Upper lobe of left lung (tissue), 6 donors: ENCODE measurements at regions not wholly inside any gene's neighbourhood (a gene's known extent, or its start where the extent isn't known, plus 50 kb on each side); places are given as distances from the start of the nearest gene placed in this dataset.

Source experiments
- ATAC-seq, 2 donors: fragments of 200-7000 bp; cut with Tn5 transposase; one replicate each; pipeline ENCODE4 v1.9.1; 2022; ENCODE audit warnings: mild to moderate bottlenecking in 2 of 2, moderate library complexity in 2 of 2; ENCODE audit not compliant: low FRiP score in 2 of 2
- DNase-seq, 2 donors: peaks; one replicate each; pipeline ENCODE4 v3.0.0-alpha.2; 2019 to 2020
- H3K27ac ChIP-seq, 4 donors: fragments of 200-600 bp; sonication (generic); one replicate each; pipeline ENCODE4 v1.5.1; 2016 to 2019
- H3K27me3 ChIP-seq, 4 donors: fragments of 200-600 bp; sonication (generic); one replicate each; pipeline ENCODE4 v1.5.1; 2017 to 2019
- H3K36me3 ChIP-seq, 4 donors: fragments of 200-600 bp; sonication (generic); one replicate each; pipeline ENCODE4 v1.5.1; 2016 to 2019
- H3K4me1 ChIP-seq, 4 donors: fragments of 200-600 bp; sonication (generic); one replicate each; pipeline ENCODE4 v1.5.1; 2018 to 2019
- H3K4me3 ChIP-seq, 4 donors: fragments of 200-600 bp; sonication (generic); one replicate each; pipeline ENCODE4 v1.5.1; 2017 to 2019; ENCODE audit warnings: mild to moderate bottlenecking in 2 of 4, moderate library complexity in 1 of 4
- H3K9me3 ChIP-seq, 4 donors: fragments of 200-600 bp; sonication (generic); one replicate each; pipeline ENCODE4 v1.5.1; 2018 to 2019
- CTCF ChIP-seq, 6 experiments: fragments of 450-650 bp in 4 of 6; fragments of 200-600 bp in 2 of 6; sonication (generic) in 2 of 6; IDR thresholded peaks; one replicate each; pipeline ENCODE4 v1.5.1; 2016 to 2019; ENCODE audit warnings: antibody characterized with exemption in 6 of 6
- EP300 ChIP-seq, 4 donors: sonication (generic); formaldehyde crosslinking; IDR thresholded peaks; one replicate each; pipeline ENCODE4 v1.5.1; 2017; ENCODE audit warnings: antibody characterized with exemption in 4 of 4, control low read depth in 2 of 4
- POLR2A ChIP-seq, 4 donors: fragments of 450-650 bp; IDR thresholded peaks; one replicate each; pipeline ENCODE4 v1.5.1; 2016 to 2017; ENCODE audit warnings: antibody characterized with exemption in 4 of 4, mild to moderate bottlenecking in 2 of 4
- POLR2AphosphoS5 ChIP-seq, 2 donors: sonication (generic); formaldehyde crosslinking; IDR thresholded peaks; one replicate each; pipeline ENCODE4 v1.5.1; 2017; ENCODE audit warnings: antibody characterized with exemption in 2 of 2
- WGBS, 2 donors: methylation state at CpG; one replicate each; pipeline ENCODE4 v1.1.5; 2017 to 2018; 5-methylcytosine and 5-hydroxymethylcytosine counted together
- donor health status: DM: no; HTN: no; CAD: no; lungs with moderate emphysema.
- donor health status: DM: no; HTN: yes; CAD: no; lungs with severe emphysema.

GRCh38 chr6:104608101-104608500 lies 251.6 kb downstream of the HACE1 start:
- 72 to 85% methylated on average over 5 of the region's 5 CpGs for WGBS, 2 donors
- TF ChIP-seq POLR2AphosphoS5 (IDR thresholded peaks at IDR 0.05) = no peak
- TF ChIP-seq EP300 (IDR thresholded peaks at IDR 0.05) = no peak
- TF ChIP-seq CTCF (IDR thresholded peaks at IDR 0.05) = no peak
- no peak for TF ChIP-seq POLR2A (IDR thresholded peaks at IDR 0.05)
- Histone ChIP-seq H3K27me3 (no peaks in the 10 kb centered on the region), H3K36me3 (no peaks in the 10 kb centered on the region), H3K27ac (no peak overlapping the region), H3K4me1 (peaks cover 0 to 2% (median 0%) of the 10 kb centered on the region in 4 donors), H3K9me3 (no peaks in the 10 kb centered on the region), H3K4me3 (no peak overlapping the region)
- DNase-seq (no peak), ATAC-seq (no peak)

DNA sequence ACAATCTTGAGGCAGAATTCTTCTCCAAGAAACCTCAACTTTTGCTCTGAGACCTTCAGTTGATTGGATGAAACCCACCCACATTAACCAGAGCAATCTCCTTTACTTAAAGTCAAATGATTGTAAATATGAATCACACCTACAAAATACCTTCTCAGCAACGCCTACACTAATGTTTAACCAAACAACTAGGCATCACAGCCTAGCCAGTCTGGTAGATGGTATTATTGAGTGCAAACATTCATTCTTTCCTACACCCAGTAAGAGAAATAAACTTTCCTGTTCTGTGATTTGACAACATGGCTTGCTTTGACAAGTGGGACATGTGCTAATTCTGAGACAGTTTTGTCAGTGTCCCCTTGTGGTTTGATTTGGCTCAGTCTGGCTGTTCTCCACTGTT lies 252.2 kb downstream of the HACE1 start:
- TF ChIP-seq EP300 (IDR thresholded peaks at IDR 0.05) (no peak), POLR2AphosphoS5 (IDR thresholded peaks at IDR 0.05) (no peak)
- DNase-seq (no peak), ATAC-seq (no peak)
- peaks cover 0 to 4% (median 0%) of the 10 kb centered on the region in 4 donors for H3K4me1 ChIP-seq
- H3K36me3 ChIP-seq = no peaks in the 10 kb centered on the region
- 79 to 94% methylated on average over 1 of the region's 1 CpG for WGBS, 2 donors
- no peak overlapping the region for H3K4me3 ChIP-seq
- no peak overlapping the region for H3K27ac ChIP-seq
- H3K9me3 ChIP-seq = no peaks in the 10 kb centered on the region
- H3K27me3 ChIP-seq = no peaks in the 10 kb centered on the region

GRCh38 chr6:104606361-104606760 lies 253.4 kb downstream of the HACE1 start:
- no peak for ATAC-seq
- no peak overlapping the region for H3K27ac ChIP-seq
- H3K36me3 ChIP-seq = no peaks in the 10 kb centered on the region
- no peak overlapping the region for H3K4me3 ChIP-seq
- WGBS, 2 donors = 79 to 90% methylated on average over 1 of the region's 1 CpG
- no peaks in the 10 kb centered on the region for H3K27me3 ChIP-seq
- H3K9me3 ChIP-seq = no peaks in the 10 kb centered on the region
- TF ChIP-seq CTCF (IDR thresholded peaks at IDR 0.05) = no peak
- no peak for TF ChIP-seq POLR2AphosphoS5 (IDR thresholded peaks at IDR 0.05)
- TF ChIP-seq EP300 (IDR thresholded peaks at IDR 0.05) = no peak
- TF ChIP-seq POLR2A (IDR thresholded peaks at IDR 0.05) = no peak
- DNase-seq = no peak
- H3K4me1 ChIP-seq = peaks cover 0 to 10% (median 0%) of the 10 kb centered on the region in 4 donors

- Histone ChIP-seq H3K27me3 (no peaks in the 10 kb centered on the region), H3K36me3 (no peaks in the 10 kb centered on the region), H3K27ac (no peak overlapping the region), H3K4me1 (peaks cover 0 to 10% (median 4%) of the 10 kb centered on the region in 4 donors), H3K9me3 (no peaks in the 10 kb centered on the region), H3K4me3 (no peak overlapping the region)
- TF ChIP-seq EP300 (IDR thresholded peaks at IDR 0.05) = no peak
- TF ChIP-seq POLR2AphosphoS5 (IDR thresholded peaks at IDR 0.05) = no peak
- no peak for TF ChIP-seq POLR2A (IDR thresholded peaks at IDR 0.05)
- TF ChIP-seq CTCF (IDR thresholded peaks at IDR 0.05) = no peak
- 75 to 78% methylated on average over 2 of the region's 2 CpGs for WGBS, 2 donors
- ATAC-seq = no peak
- DNase-seq = no peak
These were observed 255.0 kb downstream of the HACE1 start for GRCh38 chr6:104604685-104605084.

DNA sequence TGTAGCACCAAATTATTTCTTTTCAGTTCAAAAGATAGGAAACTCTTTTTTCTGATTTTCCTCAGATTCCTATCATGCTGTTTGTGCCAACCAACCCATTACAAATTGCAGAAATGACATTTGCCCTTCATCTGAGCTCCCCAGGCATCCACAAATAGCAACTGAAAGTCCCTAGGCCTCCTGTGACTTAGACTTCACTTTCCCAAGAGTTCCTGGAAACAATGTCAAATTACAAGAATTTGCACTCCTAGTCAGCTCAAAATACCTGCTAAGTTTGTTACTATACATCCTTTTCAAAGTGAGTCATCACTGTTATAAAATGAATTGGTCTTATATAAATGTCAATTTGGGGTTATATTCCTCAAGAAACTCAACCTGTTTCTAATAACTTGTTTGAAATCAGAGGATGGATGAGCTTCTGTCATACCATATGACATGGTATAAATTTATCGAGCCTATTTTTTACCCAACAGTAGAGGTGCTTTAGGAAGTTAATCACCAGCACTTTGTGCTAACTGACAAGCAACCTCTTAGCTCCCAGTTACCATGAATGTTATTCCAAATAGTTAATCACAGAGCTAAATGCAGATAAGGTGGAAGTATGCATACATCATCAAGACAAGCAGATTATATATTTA lies 256.5 kb downstream of the HACE1 start:
- ATAC-seq = no peak
- 84 to 86% methylated on average over 1 of the region's 1 CpG for WGBS, 2 donors

More for the DNA sequence above, 256.5 kb downstream of the HACE1 start:
- H3K4me1 ChIP-seq = peaks cover 0 to 10% (median 4%) of the 10 kb centered on the region in 4 donors
- no peak overlapping the region for H3K27ac ChIP-seq
- H3K27me3 ChIP-seq = no peaks in the 10 kb centered on the region
- H3K36me3 ChIP-seq = no peaks in the 10 kb centered on the region
- no peak for DNase-seq
- no peaks in the 10 kb centered on the region for H3K9me3 ChIP-seq
- H3K4me3 ChIP-seq = no peak overlapping the region
- TF ChIP-seq POLR2A (IDR thresholded peaks at IDR 0.05) (no peak), EP300 (IDR thresholded peaks at IDR 0.05) (no peak), CTCF (IDR thresholded peaks at IDR 0.05) (no peak), POLR2AphosphoS5 (IDR thresholded peaks at IDR 0.05) (no peak)
